Neural cell (in vitro differentiated cells): ENCODE measurements at regions not wholly inside any gene's neighbourhood (a gene's known extent, or its start where the extent isn't known, plus 50 kb on each side); places are given as distances from the start of the nearest gene placed in this dataset.

ENCODE experiments used
- CTCF ChIP-seq: fragments of 450-650 bp; IDR thresholded peaks from 2 replicates; pipeline ENCODE4 v1.5.1; 2014; ENCODE audit warnings: antibody characterized with exemption, mild to moderate bottlenecking, moderate library complexity; ENCODE audit not compliant: poor library complexity, severe bottlenecking
- EP300 ChIP-seq: fragments of 450-650 bp; conservative IDR thresholded peaks from 2 replicates; pipeline ENCODE4 v1.6.1; 2014; ENCODE audit warnings: antibody characterized with exemption, mild to moderate bottlenecking, moderate library complexity; ENCODE audit not compliant: poor library complexity, severe bottlenecking
- EZH2 ChIP-seq: fragments of 200-600, 300-800 bp; shearing (Covaris generic), sonication (generic); IDR thresholded peaks from 2 replicates; pipeline ENCODE4 v1.6.1; 2014; ENCODE audit warnings: antibody characterized with exemption, low read length, borderline replicate concordance, mild to moderate bottlenecking; ENCODE audit not compliant: insufficient read depth, poor library complexity, severe bottlenecking
- POLR2AphosphoS5 ChIP-seq: IDR thresholded peaks from 2 replicates; pipeline ENCODE4 v1.6.1; 2012
- RAD21 ChIP-seq: fragments of 450-650 bp; conservative IDR thresholded peaks from 2 replicates; pipeline ENCODE4 v1.6.1; 2014; ENCODE audit warnings: antibody characterized with exemption, mild to moderate bottlenecking, moderate library complexity
- REST ChIP-seq: IDR thresholded peaks from 2 replicates; pipeline ENCODE4 v1.6.1; 2012; ENCODE audit warnings: borderline replicate concordance
- SMC3 ChIP-seq: fragments of 450-650 bp; conservative IDR thresholded peaks from 2 replicates; pipeline ENCODE4 v1.6.1; 2014; ENCODE audit warnings: antibody characterized with exemption, mild to moderate bottlenecking, moderate library complexity; ENCODE audit not compliant: poor library complexity
- TAF1 ChIP-seq: IDR thresholded peaks from 2 replicates; pipeline ENCODE4 v1.6.1; 2012; ENCODE audit warnings: low read depth

- TF ChIP-seq SMC3 (no peak), REST (no peak), CTCF (no peak), EP300 (no peak), EZH2 (no peak), TAF1 (no peak), POLR2AphosphoS5 (no peak), RAD21 (no peak)
These were observed 136.3 kb upstream of the TECRL start for GRCh38 chr4:64545593-64545992.
